Uterus (tissue), 2 donors: ENCODE measurements at regions not wholly inside any gene's neighbourhood (a gene's known extent, or its start where the extent isn't known, plus 50 kb on each side); places are given as distances from the start of the nearest gene placed in this dataset.

Source experiments
- POLR2A ChIP-seq, 2 donors: fragments of 450-650 bp; IDR thresholded peaks; one replicate each; pipeline ENCODE4 v1.6.1; 2016; ENCODE audit warnings: antibody characterized with exemption in 2 of 2, mild to moderate bottlenecking in 1 of 2, moderate library complexity in 1 of 2
- TF ChIP-seq, protein P1 (sequence below), 4 experiments: fragments of 200-600 bp in 2 of 4; fragments of 450-650 bp in 2 of 4; sonication (generic) in 2 of 4; IDR thresholded peaks; one replicate each; pipeline ENCODE4 v1.5.1; 2016 to 2019; ENCODE audit warnings: antibody characterized with exemption in 4 of 4, mild to moderate bottlenecking in 2 of 4, moderate library complexity in 1 of 4

- TF ChIP-seq, protein P1, sequence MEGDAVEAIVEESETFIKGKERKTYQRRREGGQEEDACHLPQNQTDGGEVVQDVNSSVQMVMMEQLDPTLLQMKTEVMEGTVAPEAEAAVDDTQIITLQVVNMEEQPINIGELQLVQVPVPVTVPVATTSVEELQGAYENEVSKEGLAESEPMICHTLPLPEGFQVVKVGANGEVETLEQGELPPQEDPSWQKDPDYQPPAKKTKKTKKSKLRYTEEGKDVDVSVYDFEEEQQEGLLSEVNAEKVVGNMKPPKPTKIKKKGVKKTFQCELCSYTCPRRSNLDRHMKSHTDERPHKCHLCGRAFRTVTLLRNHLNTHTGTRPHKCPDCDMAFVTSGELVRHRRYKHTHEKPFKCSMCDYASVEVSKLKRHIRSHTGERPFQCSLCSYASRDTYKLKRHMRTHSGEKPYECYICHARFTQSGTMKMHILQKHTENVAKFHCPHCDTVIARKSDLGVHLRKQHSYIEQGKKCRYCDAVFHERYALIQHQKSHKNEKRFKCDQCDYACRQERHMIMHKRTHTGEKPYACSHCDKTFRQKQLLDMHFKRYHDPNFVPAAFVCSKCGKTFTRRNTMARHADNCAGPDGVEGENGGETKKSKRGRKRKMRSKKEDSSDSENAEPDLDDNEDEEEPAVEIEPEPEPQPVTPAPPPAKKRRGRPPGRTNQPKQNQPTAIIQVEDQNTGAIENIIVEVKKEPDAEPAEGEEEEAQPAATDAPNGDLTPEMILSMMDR (IDR thresholded peaks at IDR 0.05): no peak
- no peak for TF ChIP-seq POLR2A (IDR thresholded peaks at IDR 0.05)
Observed at GRCh38 chr13:40452741-40453334, 213.6 kb downstream of the FOXO1 start.
